GM19239 (cell line): ENCODE measurements at regions not wholly inside any gene's neighbourhood (a gene's known extent, or its start where the extent isn't known, plus 50 kb on each side); places are given as distances from the start of the nearest gene placed in this dataset.
A peak's percentile ranks its signal among the peaks of the same experiment; 100 is the strongest.
"Not testable (repeated sequence)": the region's sequence is repeated elsewhere in the genome, so short reads cannot be mapped to it uniquely, and the experiment has no call there.

ENCODE experiments used
- DNase-seq: peaks from one replicate; pipeline ENCODE4 v3.0.0; 2011; ENCODE audit warnings: low spot score; ENCODE audit not compliant: insufficient read length
- FAIRE-seq: peaks from 2 replicates; lab custom pipeline; 2011; peaks lifted over from hg19 to GRCh38; lab: Jason Lieb, UNC

DNA sequence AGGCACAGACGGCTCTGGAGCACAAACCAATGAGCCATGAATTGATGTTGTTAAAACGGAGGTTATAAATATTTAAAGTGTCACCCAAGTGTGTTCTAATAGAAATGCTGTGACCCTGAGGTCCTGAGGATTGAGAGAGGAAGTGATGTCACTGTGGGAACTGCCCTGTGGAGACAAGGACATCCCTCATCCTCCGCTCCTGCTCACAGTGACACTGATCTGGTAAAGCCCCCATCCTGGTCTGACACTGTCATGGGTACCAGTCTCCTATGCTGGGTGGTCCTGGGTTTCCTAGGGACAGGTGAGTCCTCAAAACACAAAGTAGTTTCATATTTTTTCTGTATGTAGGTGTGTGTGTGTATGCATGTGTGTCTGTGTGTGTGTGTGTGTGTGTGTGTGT lies 237.9 kb upstream of the PRSS1 start:
- FAIRE-seq (no peak), DNase-seq (no peak)

DNA sequence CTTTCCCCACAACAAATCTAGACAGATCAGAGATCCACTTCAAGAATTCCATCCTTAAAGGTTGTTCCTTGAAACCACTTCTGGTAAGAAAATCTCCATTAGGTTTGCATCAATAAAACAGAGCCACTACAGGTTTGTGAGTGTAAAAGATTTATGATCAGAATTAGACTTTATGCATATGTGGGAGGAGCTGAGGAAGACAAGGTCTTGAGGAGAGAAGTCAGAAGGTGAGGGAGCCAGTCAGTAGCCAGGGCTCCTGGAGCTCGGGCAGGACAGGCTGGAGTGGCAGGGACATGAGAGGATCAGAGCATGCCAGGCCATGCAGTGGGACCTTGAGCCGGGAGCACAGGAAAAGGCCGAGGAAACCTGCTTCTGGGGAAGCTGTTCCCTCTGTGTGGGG lies 240.0 kb upstream of the PRSS1 start:
- not testable (repeated sequence) for DNase-seq, FAIRE-seq

DNA sequence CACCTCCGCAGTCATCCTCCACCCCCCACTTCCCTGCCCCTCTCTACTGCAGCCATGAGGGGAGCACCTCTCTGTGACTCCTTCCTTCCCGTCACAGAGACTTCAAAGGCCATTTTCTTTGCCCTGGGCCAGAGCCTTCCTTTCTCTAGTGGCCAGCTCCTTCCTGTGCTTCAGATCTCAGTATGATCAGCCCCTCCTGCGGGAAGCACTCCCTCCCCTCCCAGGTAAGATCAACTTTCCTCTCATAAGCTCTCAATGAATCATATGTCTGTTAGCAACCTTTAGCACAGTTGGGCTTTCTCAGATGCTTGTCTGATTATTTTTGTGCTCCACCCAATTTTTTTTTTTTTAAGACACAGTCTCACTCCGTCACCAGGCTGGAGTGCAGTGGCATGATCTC lies 241.0 kb upstream of the PRSS1 start:
- DNase-seq, result no peak
- FAIRE-seq, result no peak

DNA sequence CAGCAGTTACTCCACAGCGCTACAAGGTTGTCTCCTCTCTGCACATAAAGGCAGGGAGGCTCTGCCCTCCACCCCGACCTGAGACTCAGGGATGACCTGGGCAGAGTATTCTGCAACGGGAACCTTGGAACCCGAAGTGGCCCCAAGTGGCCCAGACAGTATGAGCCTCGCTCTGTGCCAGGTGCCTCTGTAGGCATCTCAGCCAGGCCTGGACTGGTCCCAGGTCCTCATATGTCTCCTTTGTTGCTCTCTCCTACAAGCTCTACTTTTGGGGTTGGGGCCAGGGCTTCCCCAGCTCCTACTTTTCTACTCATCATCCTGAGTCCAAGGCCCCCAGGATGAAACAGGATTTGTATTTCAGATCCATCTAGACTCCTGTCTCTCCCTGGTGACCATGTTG lies 241.5 kb upstream of the PRSS1 start:
- DNase-seq (no peak), FAIRE-seq (no peak)

DNA sequence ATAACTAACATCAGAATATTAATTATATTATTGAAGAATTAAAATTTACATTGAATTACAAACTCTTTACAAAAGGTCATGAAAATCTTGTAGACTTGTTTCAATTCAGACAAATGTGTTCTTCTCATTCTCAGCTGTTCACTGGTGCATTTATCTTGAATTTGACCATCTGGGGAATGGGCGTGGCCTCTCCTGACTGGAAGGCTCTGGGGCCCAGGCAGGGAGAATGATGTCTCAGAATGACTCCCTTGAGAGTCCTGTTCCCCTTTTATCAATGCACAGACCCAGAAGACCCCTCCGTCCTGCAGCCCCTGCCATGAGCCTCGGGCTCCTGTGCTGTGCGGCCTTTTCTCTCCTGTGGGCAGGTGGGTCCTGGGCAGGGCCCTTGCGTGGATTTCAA lies 242.2 kb upstream of the PRSS1 start:
- DNase-seq, FAIRE-seq: not testable (repeated sequence)

DNA sequence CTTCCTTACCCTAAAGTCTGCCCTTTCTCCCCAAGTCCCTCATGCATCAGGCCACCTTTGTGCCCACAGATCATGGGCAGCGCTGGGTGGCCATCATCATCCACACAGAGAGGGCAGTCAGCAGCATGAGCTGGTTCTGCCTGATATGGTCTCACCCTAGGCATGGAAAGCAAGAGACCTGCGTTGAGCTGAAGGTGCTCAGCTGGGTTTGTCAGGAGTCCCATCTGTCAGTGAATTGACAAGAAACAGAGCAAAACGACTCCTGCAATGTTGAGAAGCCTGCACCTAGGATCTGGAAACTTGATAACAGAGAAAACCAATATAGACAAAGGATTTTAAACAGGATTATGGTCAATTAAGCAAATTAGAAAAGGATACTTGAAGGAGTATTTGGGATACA lies 242.7 kb upstream of the PRSS1 start:
- FAIRE-seq, result no peak
- DNase-seq, result no peak

DNA sequence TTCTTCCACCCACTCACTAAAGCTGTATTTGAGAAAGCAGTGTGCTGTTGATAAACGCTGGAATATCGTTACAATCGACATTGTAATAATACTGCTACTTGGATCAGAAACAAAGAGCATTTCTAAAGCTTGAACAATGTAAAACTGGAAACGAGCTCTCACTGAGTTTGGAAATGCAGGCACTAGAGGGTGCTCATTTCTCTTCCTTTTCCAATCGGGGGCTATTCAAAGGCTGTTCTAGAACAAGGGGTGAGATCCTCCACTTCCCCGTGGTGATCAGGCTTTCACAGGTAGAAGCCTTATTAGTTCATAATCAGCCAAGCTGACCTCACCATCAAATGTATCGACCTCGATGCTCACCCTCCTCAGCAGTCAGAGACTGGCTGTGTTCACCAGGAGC lies 245.3 kb upstream of the PRSS1 start:
- DNase-seq, FAIRE-seq: not testable (repeated sequence)

DNA sequence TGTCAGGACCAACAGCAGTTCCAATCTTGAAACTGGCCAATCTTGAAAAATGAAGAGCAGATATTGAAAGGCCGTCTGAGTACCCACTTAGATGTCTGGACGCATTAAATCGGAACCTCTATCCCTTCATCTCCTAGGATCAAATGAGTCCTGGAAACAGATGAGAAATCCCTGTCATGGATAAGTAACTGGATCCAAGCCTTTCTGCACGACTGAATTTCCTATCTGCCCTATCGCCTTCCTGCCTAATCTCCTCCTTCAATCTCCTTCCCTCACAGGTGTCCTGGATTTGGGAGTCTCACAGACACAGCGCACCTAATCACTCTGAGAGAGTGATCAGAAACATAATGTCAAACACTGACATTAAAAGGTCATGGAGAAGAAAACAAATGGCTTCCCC lies 245.2 kb upstream of the PRSS58 start:
- FAIRE-seq (no peak), DNase-seq (no peak)

DNA sequence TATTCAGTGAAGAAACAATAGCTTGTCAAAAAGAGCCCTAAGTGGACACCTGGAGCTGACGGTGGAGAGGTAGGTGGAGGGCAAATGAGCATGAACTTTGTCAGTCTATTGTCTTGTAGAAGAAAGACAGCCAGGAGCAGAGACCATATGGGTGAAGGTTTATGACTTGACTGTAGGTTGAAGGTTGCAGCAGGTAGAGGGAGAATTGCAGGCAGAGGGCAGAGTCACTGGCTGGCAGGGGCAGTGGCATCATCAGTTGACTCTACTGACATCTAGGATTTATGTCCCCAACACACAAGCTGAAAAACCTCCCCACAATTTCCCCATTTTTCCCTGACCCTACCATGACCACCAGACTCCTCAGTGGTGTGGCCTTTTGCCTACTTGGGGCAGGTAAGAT lies 243.6 kb upstream of the PRSS58 start:
- FAIRE-seq (no peak), DNase-seq (no peak)

DNA sequence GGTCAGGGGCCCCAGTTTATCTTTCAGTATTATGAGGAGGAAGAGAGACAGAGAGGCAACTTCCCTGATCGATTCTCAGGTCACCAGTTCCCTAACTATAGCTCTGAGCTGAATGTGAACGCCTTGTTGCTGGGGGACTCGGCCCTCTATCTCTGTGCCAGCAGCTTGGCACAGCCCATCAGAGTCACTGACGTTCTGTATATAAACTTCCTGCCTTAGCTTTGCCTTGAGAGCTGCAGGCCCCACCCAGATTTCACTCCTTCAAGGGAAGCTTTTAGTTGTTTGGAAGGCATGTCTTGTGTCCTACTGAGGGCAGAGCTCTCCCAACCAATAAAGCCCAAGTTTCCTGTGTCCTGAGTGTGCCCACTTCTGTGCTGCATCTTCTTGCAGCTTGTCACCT lies 242.5 kb upstream of the PRSS58 start:
- no peak for DNase-seq
- no peak for FAIRE-seq

DNA sequence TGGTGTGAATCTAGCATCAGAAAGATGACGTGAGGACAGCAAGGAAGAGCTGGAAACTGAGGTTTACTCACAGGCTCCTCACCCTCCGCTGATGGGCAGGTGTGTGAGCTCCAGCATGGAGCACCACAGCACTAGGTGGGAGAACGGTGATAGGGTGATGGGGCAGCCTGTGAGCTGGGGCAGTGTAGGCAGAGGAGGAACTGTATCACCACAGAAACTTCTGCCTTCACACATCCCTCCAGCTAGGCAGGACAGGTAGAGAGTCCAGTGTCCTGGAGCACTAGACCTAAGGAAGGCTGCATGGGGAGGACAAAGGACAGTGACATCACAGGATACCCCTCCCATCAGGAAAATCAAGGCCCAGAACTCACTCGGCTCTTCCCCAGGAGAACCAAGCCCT lies 241.8 kb upstream of the PRSS58 start:
- FAIRE-seq (no peak), DNase-seq (no peak)

DNA sequence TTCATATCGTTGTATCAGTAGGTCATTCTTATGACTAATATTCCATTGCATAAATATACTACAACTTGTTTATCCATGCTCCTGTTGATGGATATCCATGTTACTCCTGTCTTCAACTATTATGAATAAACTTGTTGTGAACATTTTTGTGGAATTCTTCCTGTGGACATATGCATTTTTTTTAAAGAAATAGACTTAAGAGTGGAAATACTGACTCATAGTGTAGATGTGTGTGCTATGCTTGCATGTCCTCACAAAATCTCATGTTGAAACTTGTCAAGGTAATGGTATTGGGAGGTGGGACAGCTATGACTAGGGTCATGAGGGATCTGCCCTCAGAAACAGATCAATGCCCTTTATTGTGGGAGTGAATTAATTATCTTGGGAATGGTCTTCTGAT lies 240.5 kb upstream of the PRSS58 start:
- DNase-seq (no peak), FAIRE-seq (no peak)

DNA sequence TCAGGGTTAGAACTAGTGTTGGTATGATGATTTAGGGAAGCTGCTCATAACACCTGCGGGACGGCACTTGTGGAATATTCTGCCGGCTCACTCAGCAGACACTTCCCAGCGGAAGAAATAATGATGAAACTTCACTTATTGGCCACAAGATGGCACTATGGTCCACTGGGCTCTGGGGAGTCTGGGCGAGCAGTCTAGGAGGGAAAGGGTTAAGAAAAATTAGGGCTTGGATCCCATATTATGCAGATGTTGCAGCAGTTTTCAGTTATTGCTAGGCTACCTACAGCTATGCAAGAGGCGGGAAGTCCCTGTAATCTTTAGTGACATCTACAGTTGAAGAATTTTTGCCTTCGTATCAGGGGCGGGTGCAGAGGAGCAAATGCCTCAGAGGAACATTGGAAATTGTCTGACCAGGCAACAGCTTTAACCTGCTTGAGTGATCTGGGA lies 238.7 kb upstream of the PRSS58 start:
- no peak for DNase-seq
- FAIRE-seq, result peak; percentile 69

DNA sequence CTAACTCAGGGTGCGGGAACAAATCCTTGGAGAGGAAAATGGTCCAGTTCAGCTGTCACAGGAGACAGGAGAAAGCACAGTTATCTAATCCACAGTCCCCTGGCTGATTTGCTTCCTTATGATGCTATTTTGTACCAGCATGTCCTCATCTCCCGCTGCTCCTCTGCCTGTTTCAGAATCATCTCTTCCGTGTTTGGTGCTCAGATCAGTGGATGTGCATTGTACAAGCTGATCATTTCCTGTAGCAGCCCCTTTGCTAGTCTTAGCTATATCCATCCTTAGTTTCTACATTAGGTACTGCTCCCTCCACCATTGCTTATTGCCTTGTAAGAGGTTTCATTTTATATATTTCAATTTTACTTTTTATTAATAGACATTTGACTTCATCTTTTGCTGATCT lies 238.0 kb upstream of the PRSS58 start:
- FAIRE-seq, DNase-seq: not testable (repeated sequence)

DNA sequence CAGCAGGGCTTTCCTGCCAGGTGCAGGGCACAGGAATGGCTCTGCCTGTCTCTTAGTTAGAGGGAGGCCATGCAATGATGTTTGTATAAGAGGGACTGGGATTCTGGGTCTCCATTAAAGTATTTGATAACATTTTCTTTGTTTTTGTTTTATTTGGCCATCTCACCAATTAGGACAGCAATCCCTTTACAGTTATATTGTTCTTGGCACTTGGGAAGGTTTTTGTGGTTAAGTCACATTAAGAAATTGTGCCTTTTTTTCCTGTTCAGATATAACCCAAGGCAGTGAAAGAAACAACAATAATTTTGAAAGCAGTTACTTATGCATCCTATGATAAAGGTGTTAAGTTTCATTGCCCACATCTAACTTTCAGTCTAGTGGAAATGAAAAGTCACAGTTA lies 237.4 kb upstream of the PRSS58 start:
- not testable (repeated sequence) for DNase-seq, FAIRE-seq

DNA sequence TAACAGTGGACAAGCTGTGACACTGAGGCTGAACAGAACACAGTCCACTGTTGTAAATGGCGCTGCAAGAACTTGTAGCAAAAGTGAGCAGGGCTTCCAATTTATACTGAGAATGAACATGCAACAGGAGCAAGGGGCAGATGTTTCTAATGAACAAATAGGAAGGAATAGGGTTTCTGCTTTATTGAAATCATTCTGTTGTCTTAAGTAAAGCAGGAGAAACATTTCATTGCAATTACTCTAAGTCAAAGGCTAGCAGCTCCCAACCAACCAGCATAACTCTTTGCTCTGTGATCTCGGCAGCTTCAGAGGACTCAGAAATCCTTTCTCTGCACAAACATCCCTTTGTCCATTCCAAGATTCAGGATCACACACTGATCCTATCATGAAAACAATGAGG lies 236.2 kb upstream of the PRSS58 start:
- no peak for DNase-seq
- FAIRE-seq, result no peak

DNA sequence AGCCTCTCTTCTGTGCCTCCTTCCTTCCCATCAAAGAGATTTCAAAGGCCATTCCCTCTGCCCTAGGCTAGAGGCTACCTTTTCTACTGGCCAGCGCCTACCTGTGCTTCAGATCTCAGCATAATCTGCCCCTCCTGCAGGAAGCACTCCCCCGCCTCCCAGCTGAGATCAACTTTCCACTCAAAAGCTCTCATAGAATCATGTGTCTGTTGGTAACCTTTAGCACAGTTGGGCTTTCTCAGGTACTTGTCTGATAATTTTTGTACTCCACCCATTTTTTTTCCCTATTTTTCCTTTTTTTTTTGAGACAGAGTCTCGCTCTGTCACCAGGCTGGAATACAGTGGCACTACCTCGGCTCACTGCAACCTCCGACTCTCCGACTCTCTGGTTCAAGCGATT lies 231.0 kb upstream of the PRSS58 start:
- FAIRE-seq (no peak), DNase-seq (no peak)

DNA sequence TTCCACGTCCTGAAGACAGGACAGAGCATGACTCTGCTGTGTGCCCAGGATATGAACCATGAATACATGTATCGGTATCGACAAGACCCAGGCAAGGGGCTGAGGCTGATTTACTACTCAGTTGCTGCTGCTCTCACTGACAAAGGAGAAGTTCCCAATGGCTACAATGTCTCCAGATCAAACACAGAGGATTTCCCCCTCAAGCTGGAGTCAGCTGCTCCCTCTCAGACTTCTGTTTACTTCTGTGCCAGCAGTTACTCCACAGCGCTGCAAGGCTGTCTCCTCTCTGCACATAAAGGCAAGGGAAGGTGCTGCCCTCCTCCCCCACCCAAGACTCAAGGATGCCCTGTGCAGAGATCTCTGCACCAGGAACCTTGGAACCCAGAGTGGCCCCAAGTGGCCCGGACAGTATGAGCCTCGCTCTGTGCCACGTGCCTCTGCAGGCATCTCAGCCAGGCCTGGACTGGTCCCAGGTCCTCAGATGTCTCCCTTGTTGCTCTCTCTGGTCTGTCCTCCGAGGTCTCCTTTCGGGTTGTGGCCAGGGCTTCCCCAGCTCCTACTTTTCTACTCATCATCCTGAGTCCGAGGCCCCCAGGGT lies 230.3 kb upstream of the PRSS58 start:
- FAIRE-seq (no peak), DNase-seq (no peak)

DNA sequence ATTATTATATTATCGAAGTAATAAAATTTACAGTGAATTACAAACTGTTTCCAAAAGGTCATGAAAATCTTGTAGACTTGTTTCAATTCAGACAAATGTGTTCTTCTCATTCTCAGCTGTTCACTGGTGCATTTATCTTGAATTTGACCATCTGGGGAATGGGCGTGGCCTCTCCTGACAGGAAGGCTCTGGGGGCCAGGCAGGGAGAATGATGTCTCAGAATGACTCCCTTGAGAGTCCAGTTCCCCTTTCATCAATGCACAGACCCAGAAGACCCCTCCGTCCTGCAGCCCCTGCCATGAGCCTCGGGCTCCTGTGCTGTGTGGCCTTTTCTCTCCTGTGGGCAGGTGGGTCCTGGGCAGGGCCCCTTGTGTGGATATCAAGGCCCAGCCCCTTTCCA lies 229.7 kb upstream of the PRSS58 start:
- not testable (repeated sequence) for DNase-seq, FAIRE-seq

DNA sequence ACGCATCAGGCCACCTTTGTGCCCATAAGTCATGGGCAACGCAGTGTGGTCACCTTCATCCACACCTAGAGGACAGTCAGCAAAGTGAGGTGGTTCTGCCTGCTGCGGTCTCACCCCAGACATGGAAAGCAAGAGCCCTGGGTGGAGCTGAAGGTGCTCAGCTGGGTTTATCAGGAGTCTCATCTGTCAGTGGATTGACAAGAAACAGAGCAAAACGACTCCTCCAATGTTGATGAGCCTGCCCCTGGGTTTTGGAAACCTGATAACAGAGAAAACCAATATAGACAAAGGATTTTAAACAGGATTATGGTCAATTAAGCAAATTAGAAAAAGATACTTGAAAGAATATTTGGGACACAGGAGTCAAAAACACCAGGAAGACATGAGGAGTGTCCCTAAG lies 229.3 kb upstream of the PRSS58 start:
- DNase-seq (no peak), FAIRE-seq (no peak)

DNA sequence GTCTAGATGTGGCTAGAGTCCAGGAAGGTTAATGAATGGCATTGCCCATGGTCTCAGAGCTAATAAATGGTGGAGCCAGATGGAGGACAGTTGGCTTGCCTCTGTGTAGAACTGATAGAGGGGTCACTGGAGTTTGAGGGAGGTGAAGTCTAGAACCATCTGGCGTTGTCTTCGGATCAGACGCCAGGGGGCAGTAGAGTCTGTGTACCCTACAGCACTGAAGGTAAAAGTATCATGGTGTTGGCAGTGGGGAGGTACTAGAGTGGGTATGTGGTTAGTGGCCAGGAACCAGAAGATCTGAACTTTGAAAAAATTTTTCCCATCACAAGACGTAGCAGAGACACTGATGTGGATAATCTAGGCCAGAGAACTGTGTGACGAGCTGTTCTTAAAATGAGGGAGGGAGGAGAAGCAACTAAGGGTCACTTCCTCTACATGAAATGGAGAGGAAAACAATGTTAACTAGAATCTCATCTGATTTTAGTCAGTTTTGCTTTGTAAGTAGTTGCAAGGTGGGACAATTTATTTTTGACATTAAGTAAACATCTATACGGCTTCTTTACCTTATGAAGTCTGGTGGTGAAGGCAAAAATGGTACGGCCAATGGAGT lies 227.9 kb upstream of the PRSS58 start:
- no peak for DNase-seq
- no peak for FAIRE-seq

DNA sequence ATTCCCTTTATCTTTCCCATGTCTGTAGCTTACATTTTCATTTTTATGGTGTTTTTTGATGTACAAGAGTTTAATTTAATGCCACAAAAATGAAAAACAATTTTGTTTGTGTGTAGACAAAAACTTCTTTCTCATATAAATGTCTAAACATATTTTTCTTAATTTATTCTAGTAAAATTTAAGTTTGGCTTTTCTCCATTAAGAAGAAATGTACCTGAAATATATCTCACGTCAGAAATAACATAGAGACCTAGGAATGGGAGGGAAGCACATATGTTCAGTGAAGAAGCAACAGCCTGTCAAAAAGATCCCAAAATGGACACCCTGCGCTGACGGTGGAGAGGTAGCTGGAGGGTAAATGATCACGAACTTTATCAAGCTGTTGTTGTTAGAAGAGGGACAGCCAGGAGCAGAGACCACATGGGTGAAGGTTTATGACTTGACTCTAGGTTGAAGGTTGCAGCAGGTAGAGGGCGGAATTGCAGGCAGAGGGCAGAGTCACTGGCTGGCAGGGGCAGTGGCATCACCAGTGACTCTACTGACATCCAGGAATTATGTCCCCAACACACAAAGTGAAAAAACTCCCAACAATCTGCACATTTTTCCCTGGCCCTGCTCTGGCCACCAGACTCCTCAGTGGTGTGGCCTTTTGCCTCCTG lies 225.9 kb upstream of the PRSS58 start:
- FAIRE-seq (no peak), DNase-seq (no peak)
